ENCODE measurements at regions not wholly inside any gene's neighbourhood (a gene's known extent, or its start where the extent isn't known, plus 50 kb on each side); places are given as distances from the start of the nearest gene placed in this dataset.

DNA sequence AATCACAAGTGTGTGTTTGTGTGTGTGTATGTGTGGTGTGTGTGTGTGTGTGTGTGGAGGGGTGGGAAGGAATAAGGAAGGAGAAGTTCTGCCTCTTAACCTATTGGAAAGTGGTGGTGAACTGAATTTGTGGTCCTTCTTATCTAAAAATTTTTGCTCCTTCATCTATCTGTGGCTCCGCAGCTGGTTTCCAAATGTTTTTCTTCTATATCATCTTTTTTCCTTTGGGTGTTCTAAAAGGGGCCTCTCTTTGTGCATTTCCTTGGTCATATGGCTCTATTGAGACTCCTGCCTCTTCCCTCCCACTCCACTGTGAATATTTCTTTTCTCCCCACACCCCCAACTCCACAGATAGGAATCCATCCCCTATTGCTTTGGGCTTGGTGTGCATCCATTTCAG lies 254.9 kb upstream of the CWC22 start:
- no TSS peak for BruUV-seq (replicated peaks)
- in situ Hi-C loops (cut with MboI; ENCODE audit: low sequenced_read_pairs) = no loop called here
- H2AFZ ChIP-seq (replicated peaks; ENCODE audit: low read length, poor library complexity) = no peak overlapping the region
- WGBS, 2 experiments (ENCODE audit: extremely low coverage in 2 of 2, insufficient read length in 1 of 2) = no CpG with 5 or more reads among the region's 1 CpG
- POLR2A ChIA-PET (ENCODE audit: unreplicated experiment) = no interaction called here
- H2BK15ac ChIP-seq (ENCODE audit: low read depth, low read length) = no peak overlapping the region
- dilution Hi-C loops (cut with HindIII; ENCODE audit: low sequenced_read_pairs, unreplicated experiment) = no loop called here
- intact Hi-C loops (cut with micrococcal nuclease) = no loop called here
- H3K4ac ChIP-seq (ENCODE audit: low read depth, low read length) = no peak overlapping the region
- H3K4me3 ChIP-seq (ENCODE audit: insufficient read depth, low read depth, low read length) = no peak overlapping the region
- H3K79me1 ChIP-seq (ENCODE audit: low read depth in 1 of 2, low read length in 2 of 2) = no peaks in the 10 kb centered on the region
- H3K27ac ChIP-seq (ENCODE audit: insufficient read depth, low read length) = no peak overlapping the region
- DNase-seq (no peak), ATAC-seq (ENCODE audit: low read depth) (no peak)
- no peak overlapping the region for H2BK5ac ChIP-seq (ENCODE audit: low read depth, low read length, poor library complexity, severe bottlenecking)
- CTCF ChIA-PET = no interaction called here
- TF ChIP-seq POLR2A (IDR thresholded peaks at IDR 0.05; ENCODE audit: low read depth, low read length) (no peak), BHLHE40 (IDR thresholded peaks at IDR 0.05; ENCODE audit: low read depth, low read length) (no peak), NFE2L2 (IDR thresholded peaks at IDR 0.05; ENCODE audit: low read depth, low read length) (no peak)
- TF ChIP-seq, protein P1, sequence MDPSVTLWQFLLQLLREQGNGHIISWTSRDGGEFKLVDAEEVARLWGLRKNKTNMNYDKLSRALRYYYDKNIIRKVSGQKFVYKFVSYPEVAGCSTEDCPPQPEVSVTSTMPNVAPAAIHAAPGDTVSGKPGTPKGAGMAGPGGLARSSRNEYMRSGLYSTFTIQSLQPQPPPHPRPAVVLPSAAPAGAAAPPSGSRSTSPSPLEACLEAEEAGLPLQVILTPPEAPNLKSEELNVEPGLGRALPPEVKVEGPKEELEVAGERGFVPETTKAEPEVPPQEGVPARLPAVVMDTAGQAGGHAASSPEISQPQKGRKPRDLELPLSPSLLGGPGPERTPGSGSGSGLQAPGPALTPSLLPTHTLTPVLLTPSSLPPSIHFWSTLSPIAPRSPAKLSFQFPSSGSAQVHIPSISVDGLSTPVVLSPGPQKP (IDR thresholded peaks at IDR 0.05; ENCODE audit: borderline replicate concordance, low read depth, low read length) = no peak
- no peak overlapping the region for H4K5ac ChIP-seq (ENCODE audit: low read depth, low read length)
- no peaks in the 10 kb centered on the region for H3K4me1 ChIP-seq (ENCODE audit: control insufficient read depth, insufficient read depth, low read length)
- H3K9me3 ChIP-seq (ENCODE audit: control insufficient read depth, insufficient read depth, low read length) = no peaks in the 10 kb centered on the region
- no peak overlapping the region for H4K8ac ChIP-seq (ENCODE audit: low read depth in 2 of 2, low read length in 2 of 2)
- no peaks in the 10 kb centered on the region for H3K36me3 ChIP-seq (ENCODE audit: control insufficient read depth, insufficient read depth, low read length)
- H3K9ac ChIP-seq (ENCODE audit: low read depth, low read length) = no peak overlapping the region
- H3K56ac ChIP-seq (ENCODE audit: extremely low read depth, insufficient read depth, low read length) = no peak overlapping the region
- H3K18ac ChIP-seq (ENCODE audit: low read depth, low read length) = no peak overlapping the region
- no peak overlapping the region for H2BK20ac ChIP-seq (ENCODE audit: low read depth, low read length)
- no peaks in the 10 kb centered on the region for H4K20me1 ChIP-seq (ENCODE audit: insufficient read depth, low read length)
- H3K27me3 ChIP-seq (ENCODE audit: control insufficient read depth, insufficient read depth, low read length) = no peaks in the 10 kb centered on the region
- H3K23ac ChIP-seq (ENCODE audit: low read depth, low read length) = no peak overlapping the region
- no peak overlapping the region for H3K4me2 ChIP-seq (ENCODE audit: low read depth, low read length)
- H2AK5ac ChIP-seq (ENCODE audit: low read depth, low read length) = no peak overlapping the region
- no peak overlapping the region for H4K91ac ChIP-seq (ENCODE audit: insufficient read depth, low read depth, low read length)
- no peaks in the 10 kb centered on the region for H3K9me1 ChIP-seq (ENCODE audit: insufficient read depth, low read length)
- H3K14ac ChIP-seq (replicated peaks; ENCODE audit: low read depth, low read length) = no peak overlapping the region
- H2AK9ac ChIP-seq (replicated peaks; ENCODE audit: low read depth, low read length, poor library complexity) = no peak overlapping the region
- H2BK120ac ChIP-seq (ENCODE audit: low read depth, low read length) = no peak overlapping the region
